ENCODE measurements at regions not wholly inside any gene's neighbourhood (a gene's known extent, or its start where the extent isn't known, plus 50 kb on each side); places are given as distances from the start of the nearest gene placed in this dataset.

DNA sequence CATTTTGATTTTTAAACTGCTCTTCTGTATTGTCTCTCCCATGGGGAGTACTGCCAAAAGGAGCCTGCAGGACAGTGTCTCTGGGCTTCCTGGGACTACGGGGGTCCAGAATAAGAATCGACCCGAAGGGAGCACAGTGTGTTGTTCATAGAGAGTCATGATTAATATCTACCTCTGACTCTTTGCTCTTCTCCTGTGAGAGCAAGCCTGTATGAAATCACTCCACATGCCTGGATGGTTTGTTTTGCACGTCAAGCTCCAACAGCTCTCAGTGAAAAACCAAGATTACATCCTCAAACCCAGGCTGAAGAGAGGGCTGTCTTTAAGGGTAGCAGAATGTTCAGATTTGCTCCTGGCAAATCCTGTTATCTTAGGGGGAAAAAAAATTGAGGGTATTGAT is 1860.0 kb upstream of the WWC1 start:
- TF ChIP-seq CTCF (conservative IDR thresholded peaks at IDR 0.05; ENCODE audit: low read length): no peak
- no peak for TF ChIP-seq EZH2phosphoT487 (IDR thresholded peaks at IDR 0.05; ENCODE audit: borderline replicate concordance, low read depth, low read length)
